BJ (cell line): ENCODE measurements at regions not wholly inside any gene's neighbourhood (a gene's known extent, or its start where the extent isn't known, plus 50 kb on each side); places are given as distances from the start of the nearest gene placed in this dataset.
A peak's percentile ranks its signal among the peaks of the same experiment; 100 is the strongest.

ENCODE experiments used
- CTCF ChIA-PET: fragments of 350-600 bp; formaldehyde crosslinking; extraction: SDS; loops from one replicate; lab custom pipeline; 2021; ENCODE audit warnings: antibody characterized with exemption, inconsistent platforms; lab: Yijun Ruan, JAX
- POLR2A ChIA-PET: fragments of 300-600 bp; sonication (Branson Sonifier 250); formaldehyde crosslinking; extraction: SDS; loops from one replicate; lab custom pipeline; 2021; ENCODE audit warnings: antibody characterized with exemption; lab: Charles Lee
- DNase-seq: peaks from one replicate; pipeline ENCODE4 v3.0.0-alpha.2; 2011; ENCODE audit warnings: low read depth
- H3K27me3 ChIP-seq: 2 replicates; pipeline ENCODE4 v1.6.0; 2011; ENCODE audit warnings: low read length; ENCODE audit not compliant: control insufficient read depth, insufficient read depth
- H3K36me3 ChIP-seq: 2 replicates; pipeline ENCODE4 v1.5.1; 2011; ENCODE audit warnings: low read length; ENCODE audit not compliant: control insufficient read depth, insufficient read depth
- H3K4me3 ChIP-seq: 2 replicates; pipeline ENCODE4 v1.5.1; 2011; ENCODE audit warnings: low read depth, mild to moderate bottlenecking, control low read depth, low read length
- CTCF ChIP-seq: IDR thresholded peaks from 2 replicates; pipeline ENCODE4 v1.5.1; 2011; ENCODE audit warnings: low read depth, mild to moderate bottlenecking, control low read depth, inconsistent platforms, low read length, moderate library complexity; ENCODE audit not compliant: insufficient read depth

GRCh38 chr4:30370105-30370504 lies 350.1 kb upstream of the PCDH7 start:
- Histone ChIP-seq H3K36me3 (no peaks in the 10 kb centered on the region), H3K4me3 (no peak overlapping the region), H3K27me3 (no peaks in the 10 kb centered on the region)
- TF ChIP-seq CTCF = no peak
- no peak for DNase-seq
- CTCF ChIA-PET = no interaction called here
- POLR2A ChIA-PET = no interaction called here

GRCh38 chr4:30380404-30380998 lies 339.7 kb upstream of the PCDH7 start:
- TF ChIP-seq CTCF = peak; percentile 62
- ChIA-PET CTCF (interaction anchor here (0.7 kb wide), 1 partner anchor 30 kb away, joined by 3 read pairs; no protein-coding TSS in a partner anchor), POLR2A (no interaction called here)
- H3K4me3 ChIP-seq = no peak overlapping the region
- no peaks in the 10 kb centered on the region for H3K36me3 ChIP-seq
- no peak for DNase-seq
- H3K27me3 ChIP-seq = no peaks in the 10 kb centered on the region

GRCh38 chr4:30385650-30386049 lies 334.5 kb upstream of the PCDH7 start:
- no peak overlapping the region for H3K4me3 ChIP-seq
- TF ChIP-seq CTCF = no peak
- POLR2A ChIA-PET = no interaction called here
- DNase-seq = no peak
- CTCF ChIA-PET = no interaction called here
- no peaks in the 10 kb centered on the region for H3K36me3 ChIP-seq
- H3K27me3 ChIP-seq = no peaks in the 10 kb centered on the region

GRCh38 chr4:30386266-30386895 lies 333.8 kb upstream of the PCDH7 start:
- no peak for DNase-seq

GRCh38 chr4:30395902-30396301 lies 324.3 kb upstream of the PCDH7 start:
- ChIA-PET CTCF (no interaction called here), POLR2A (no interaction called here)
- no peak for DNase-seq
- no peaks in the 10 kb centered on the region for H3K27me3 ChIP-seq
- H3K4me3 ChIP-seq = no peak overlapping the region
- no peak for TF ChIP-seq CTCF
- no peaks in the 10 kb centered on the region for H3K36me3 ChIP-seq

More at GRCh38 chr4:30386266-30386895, 333.8 kb upstream of the PCDH7 start:
- Histone ChIP-seq H3K27me3 (no peaks in the 10 kb centered on the region), H3K36me3 (no peaks in the 10 kb centered on the region), H3K4me3 (no peak overlapping the region)
- ChIA-PET CTCF (no interaction called here), POLR2A (no interaction called here)
- no peak for TF ChIP-seq CTCF
